ENCODE measurements at regions not wholly inside any gene's neighbourhood (a gene's known extent, or its start where the extent isn't known, plus 50 kb on each side); places are given as distances from the start of the nearest gene placed in this dataset.

GRCh38 chr11:13114566-13115379, 105.7 kb downstream of the RASSF10 start:
- peaks cover 0 to 7% (median 0%) of the 10 kb centered on the region in 3 donors for H3K4me1 ChIP-seq (ENCODE audit: control insufficient read depth in 3 of 3, insufficient read depth in 3 of 3, low read length in 3 of 3)
- H3K9ac ChIP-seq (ENCODE audit: low read depth in 1 of 3, low read length in 3 of 3): no peak overlapping the region
- no peaks in the 10 kb centered on the region for H3K9me3 ChIP-seq (ENCODE audit: control insufficient read depth in 3 of 3, low read length in 3 of 3)
- no peaks in the 10 kb centered on the region for H3K36me3 ChIP-seq (ENCODE audit: control insufficient read depth in 3 of 3, insufficient read depth in 3 of 3, low read length in 3 of 3)
- no peaks in the 10 kb centered on the region for H3K27me3 ChIP-seq (ENCODE audit: control insufficient read depth in 3 of 3, insufficient read depth in 3 of 3, low read length in 3 of 3)
- no peak overlapping the region for H3K27ac ChIP-seq (ENCODE audit: low read depth, low read length)
- H3K4me3 ChIP-seq (ENCODE audit: low read length in 3 of 3): no peak overlapping the region

- no peak overlapping the region for H3K9ac ChIP-seq (ENCODE audit: low read depth in 1 of 3, low read length in 3 of 3)
- no peak overlapping the region for H3K4me3 ChIP-seq (ENCODE audit: low read length in 3 of 3)
- no peak overlapping the region for H3K27ac ChIP-seq (ENCODE audit: low read depth, low read length)
- no peaks in the 10 kb centered on the region for H3K9me3 ChIP-seq (ENCODE audit: control insufficient read depth in 3 of 3, low read length in 3 of 3)
- H3K36me3 ChIP-seq (ENCODE audit: control insufficient read depth in 3 of 3, insufficient read depth in 3 of 3, low read length in 3 of 3): no peaks in the 10 kb centered on the region
- peaks cover 0 to 7% (median 0%) of the 10 kb centered on the region in 3 donors for H3K4me1 ChIP-seq (ENCODE audit: control insufficient read depth in 3 of 3, insufficient read depth in 3 of 3, low read length in 3 of 3)
- no peaks in the 10 kb centered on the region for H3K27me3 ChIP-seq (ENCODE audit: control insufficient read depth in 3 of 3, insufficient read depth in 3 of 3, low read length in 3 of 3)
These were observed 106.2 kb downstream of the RASSF10 start for GRCh38 chr11:13115380-13115675.

GRCh38 chr11:13116491-13116890, 107.4 kb downstream of the RASSF10 start:
- Histone ChIP-seq H3K4me3 (ENCODE audit: low read length in 3 of 3) (no peak overlapping the region), H3K9me3 (ENCODE audit: control insufficient read depth in 3 of 3, low read length in 3 of 3) (no peaks in the 10 kb centered on the region), H3K4me1 (ENCODE audit: control insufficient read depth in 3 of 3, insufficient read depth in 3 of 3, low read length in 3 of 3) (no peaks in the 10 kb centered on the region), H3K36me3 (ENCODE audit: control insufficient read depth in 3 of 3, insufficient read depth in 3 of 3, low read length in 3 of 3) (no peaks in the 10 kb centered on the region), H3K27ac (ENCODE audit: low read depth, low read length) (no peak overlapping the region), H3K27me3 (ENCODE audit: control insufficient read depth in 3 of 3, insufficient read depth in 3 of 3, low read length in 3 of 3) (no peaks in the 10 kb centered on the region), H3K9ac (ENCODE audit: low read depth in 1 of 3, low read length in 3 of 3) (no peak overlapping the region)

GRCh38 chr11:13117344-13117743, 108.2 kb downstream of the RASSF10 start:
- no peaks in the 10 kb centered on the region for H3K4me1 ChIP-seq (ENCODE audit: control insufficient read depth in 3 of 3, insufficient read depth in 3 of 3, low read length in 3 of 3)
- H3K9me3 ChIP-seq (ENCODE audit: control insufficient read depth in 3 of 3, low read length in 3 of 3): no peaks in the 10 kb centered on the region
- H3K4me3 ChIP-seq (ENCODE audit: low read length in 3 of 3): no peak overlapping the region
- no peaks in the 10 kb centered on the region for H3K27me3 ChIP-seq (ENCODE audit: control insufficient read depth in 3 of 3, insufficient read depth in 3 of 3, low read length in 3 of 3)
- no peak overlapping the region for H3K27ac ChIP-seq (ENCODE audit: low read depth, low read length)
- no peaks in the 10 kb centered on the region for H3K36me3 ChIP-seq (ENCODE audit: control insufficient read depth in 3 of 3, insufficient read depth in 3 of 3, low read length in 3 of 3)
- H3K9ac ChIP-seq (ENCODE audit: low read depth in 1 of 3, low read length in 3 of 3): no peak overlapping the region

- no peak overlapping the region for H3K27ac ChIP-seq (ENCODE audit: low read depth, low read length)
- H3K4me1 ChIP-seq (ENCODE audit: control insufficient read depth in 3 of 3, insufficient read depth in 3 of 3, low read length in 3 of 3): no peaks in the 10 kb centered on the region
- H3K36me3 ChIP-seq (ENCODE audit: control insufficient read depth in 3 of 3, insufficient read depth in 3 of 3, low read length in 3 of 3): no peaks in the 10 kb centered on the region
- no peak overlapping the region for H3K4me3 ChIP-seq (ENCODE audit: low read length in 3 of 3)
- H3K27me3 ChIP-seq (ENCODE audit: control insufficient read depth in 3 of 3, insufficient read depth in 3 of 3, low read length in 3 of 3): no peaks in the 10 kb centered on the region
- no peak overlapping the region for H3K9ac ChIP-seq (ENCODE audit: low read depth in 1 of 3, low read length in 3 of 3)
- peaks cover 0 to 2% (median 0%) of the 10 kb centered on the region in 3 donors for H3K9me3 ChIP-seq (ENCODE audit: control insufficient read depth in 3 of 3, low read length in 3 of 3)
These were observed 109.1 kb downstream of the RASSF10 start for GRCh38 chr11:13118194-13118593.

- Histone ChIP-seq H3K4me3 (ENCODE audit: low read length in 3 of 3) (no peak overlapping the region), H3K9me3 (ENCODE audit: control insufficient read depth in 3 of 3, low read length in 3 of 3) (peaks cover 0 to 2% (median 0%) of the 10 kb centered on the region in 3 donors), H3K27me3 (ENCODE audit: control insufficient read depth in 3 of 3, insufficient read depth in 3 of 3, low read length in 3 of 3) (no peaks in the 10 kb centered on the region), H3K27ac (ENCODE audit: low read depth, low read length) (no peak overlapping the region), H3K9ac (ENCODE audit: low read depth in 1 of 3, low read length in 3 of 3) (no peak overlapping the region), H3K4me1 (ENCODE audit: control insufficient read depth in 3 of 3, insufficient read depth in 3 of 3, low read length in 3 of 3) (no peaks in the 10 kb centered on the region), H3K36me3 (ENCODE audit: control insufficient read depth in 3 of 3, insufficient read depth in 3 of 3, low read length in 3 of 3) (no peaks in the 10 kb centered on the region)
These were observed 109.5 kb downstream of the RASSF10 start for GRCh38 chr11:13118650-13119049.

GRCh38 chr11:13119361-13119760, 110.2 kb downstream of the RASSF10 start:
- H3K27me3 ChIP-seq (ENCODE audit: control insufficient read depth in 3 of 3, insufficient read depth in 3 of 3, low read length in 3 of 3): no peaks in the 10 kb centered on the region
- H3K9me3 ChIP-seq (ENCODE audit: control insufficient read depth in 3 of 3, low read length in 3 of 3): peaks cover 0 to 2% (median 0%) of the 10 kb centered on the region in 3 donors
- no peaks in the 10 kb centered on the region for H3K36me3 ChIP-seq (ENCODE audit: control insufficient read depth in 3 of 3, insufficient read depth in 3 of 3, low read length in 3 of 3)
- H3K4me1 ChIP-seq (ENCODE audit: control insufficient read depth in 3 of 3, insufficient read depth in 3 of 3, low read length in 3 of 3): no peaks in the 10 kb centered on the region
- H3K9ac ChIP-seq (ENCODE audit: low read depth in 1 of 3, low read length in 3 of 3): no peak overlapping the region
- H3K27ac ChIP-seq (ENCODE audit: low read depth, low read length): no peak overlapping the region
- no peak overlapping the region for H3K4me3 ChIP-seq (ENCODE audit: low read length in 3 of 3)

- H3K36me3 ChIP-seq (ENCODE audit: control insufficient read depth in 3 of 3, insufficient read depth in 3 of 3, low read length in 3 of 3): no peaks in the 10 kb centered on the region
- H3K4me1 ChIP-seq (ENCODE audit: control insufficient read depth in 3 of 3, insufficient read depth in 3 of 3, low read length in 3 of 3): no peaks in the 10 kb centered on the region
- peaks cover 0 to 2% (median 0%) of the 10 kb centered on the region in 3 donors for H3K9me3 ChIP-seq (ENCODE audit: control insufficient read depth in 3 of 3, low read length in 3 of 3)
- no peaks in the 10 kb centered on the region for H3K27me3 ChIP-seq (ENCODE audit: control insufficient read depth in 3 of 3, insufficient read depth in 3 of 3, low read length in 3 of 3)
- H3K4me3 ChIP-seq (ENCODE audit: low read length in 3 of 3): no peak overlapping the region
- H3K9ac ChIP-seq (ENCODE audit: low read depth in 1 of 3, low read length in 3 of 3): no peak overlapping the region
- H3K27ac ChIP-seq (ENCODE audit: low read depth, low read length): no peak overlapping the region
These were observed 110.9 kb downstream of the RASSF10 start for GRCh38 chr11:13119941-13120520.

GRCh38 chr11:13120691-13121090, 111.6 kb downstream of the RASSF10 start:
- Histone ChIP-seq H3K27ac (ENCODE audit: low read depth, low read length) (no peak overlapping the region), H3K4me3 (ENCODE audit: low read length in 3 of 3) (no peak overlapping the region), H3K9ac (ENCODE audit: low read depth in 1 of 3, low read length in 3 of 3) (no peak overlapping the region), H3K9me3 (ENCODE audit: control insufficient read depth in 3 of 3, low read length in 3 of 3) (peaks cover 0 to 2% (median 0%) of the 10 kb centered on the region in 3 donors), H3K36me3 (ENCODE audit: control insufficient read depth in 3 of 3, insufficient read depth in 3 of 3, low read length in 3 of 3) (no peaks in the 10 kb centered on the region), H3K27me3 (ENCODE audit: control insufficient read depth in 3 of 3, insufficient read depth in 3 of 3, low read length in 3 of 3) (no peaks in the 10 kb centered on the region), H3K4me1 (ENCODE audit: control insufficient read depth in 3 of 3, insufficient read depth in 3 of 3, low read length in 3 of 3) (no peaks in the 10 kb centered on the region)

GRCh38 chr11:13126430-13126829, 117.3 kb downstream of the RASSF10 start:
- H3K4me3 ChIP-seq (ENCODE audit: low read length in 3 of 3): no peak overlapping the region

More at GRCh38 chr11:13126430-13126829, 117.3 kb downstream of the RASSF10 start:
- H3K27me3 ChIP-seq (ENCODE audit: control insufficient read depth in 3 of 3, insufficient read depth in 3 of 3, low read length in 3 of 3): no peaks in the 10 kb centered on the region
- H3K9ac ChIP-seq (ENCODE audit: low read depth in 1 of 3, low read length in 3 of 3): no peak overlapping the region
- H3K27ac ChIP-seq (ENCODE audit: low read depth, low read length): no peak overlapping the region
- no peaks in the 10 kb centered on the region for H3K4me1 ChIP-seq (ENCODE audit: control insufficient read depth in 3 of 3, insufficient read depth in 3 of 3, low read length in 3 of 3)
- H3K9me3 ChIP-seq (ENCODE audit: control insufficient read depth in 3 of 3, low read length in 3 of 3): peaks cover 0 to 2% (median 0%) of the 10 kb centered on the region in 3 donors
- no peaks in the 10 kb centered on the region for H3K36me3 ChIP-seq (ENCODE audit: control insufficient read depth in 3 of 3, insufficient read depth in 3 of 3, low read length in 3 of 3)

Measured in skeletal muscle tissue (tissue), 3 donors.